Neural cell (in vitro differentiated cells): ENCODE measurements at regions not wholly inside any gene's neighbourhood (a gene's known extent, or its start where the extent isn't known, plus 50 kb on each side); places are given as distances from the start of the nearest gene placed in this dataset.

Source experiments
- H2AFZ ChIP-seq: fragments of 200-600, 300-800 bp; sonication (generic), shearing (Covaris generic); 2 replicates; pipeline ENCODE4 v1.6.0; 2014; ENCODE audit warnings: low read depth, mild to moderate bottlenecking, antibody characterized with exemption, low read length, moderate library complexity
- H3F3A ChIP-seq: fragments of 200-600 bp; shearing (Covaris generic); 2 replicates; pipeline ENCODE4 v1.6.1; 2016; ENCODE audit warnings: mild to moderate bottlenecking, moderate library complexity, mixed read lengths, antibody characterized with exemption, low read length; ENCODE audit not compliant: insufficient read depth, poor library complexity, severe bottlenecking
- H3K27ac ChIP-seq: fragments of 200-600, 300-800 bp; sonication (generic), shearing (Covaris generic); 2 replicates; pipeline ENCODE4 v1.5.1; 2014; ENCODE audit warnings: mild to moderate bottlenecking, low read length, moderate library complexity
- H3K27me3 ChIP-seq: fragments of 300-800, 200-600 bp; sonication (generic), shearing (Covaris generic); 2 replicates; pipeline ENCODE4 v1.6.0; 2014; ENCODE audit warnings: mild to moderate bottlenecking, low read depth, low read length, moderate library complexity; ENCODE audit not compliant: insufficient read depth
- H3K36me3 ChIP-seq: fragments of 300-800, 200-600 bp; sonication (generic), shearing (Covaris generic); 2 replicates; pipeline ENCODE4 v1.5.1; 2014; ENCODE audit warnings: mild to moderate bottlenecking, antibody characterized with exemption, low read length, moderate library complexity; ENCODE audit not compliant: insufficient read depth
- H3K4me2 ChIP-seq: fragments of 300-800, 200-600 bp; sonication (generic), shearing (Covaris generic); 2 replicates; pipeline ENCODE4 v1.6.0; 2014; ENCODE audit warnings: mild to moderate bottlenecking, low read length
- H3K4me3 ChIP-seq: fragments of 300-800, 200-600 bp; sonication (generic), shearing (Covaris generic); 2 replicates; pipeline ENCODE4 v1.5.1; 2014; ENCODE audit warnings: mild to moderate bottlenecking, low read length, moderate library complexity
- H3K79me2 ChIP-seq: fragments of 200-600 bp; shearing (Covaris generic); replicated peaks from 2 replicates; pipeline ENCODE4 v1.6.0; 2014; ENCODE audit warnings: mild to moderate bottlenecking, low read length, moderate library complexity; ENCODE audit not compliant: insufficient read depth
- H3K9ac ChIP-seq: fragments of 300-800, 200-600 bp; sonication (generic), shearing (Covaris generic); 2 replicates; pipeline ENCODE4 v1.6.1; 2016; ENCODE audit warnings: mild to moderate bottlenecking, low read length, mixed read lengths
- H3K9me2 ChIP-seq: fragments of 200-600 bp; shearing (Covaris generic); 2 replicates; pipeline ENCODE4 v1.6.1; 2016; ENCODE audit warnings: mild to moderate bottlenecking, low read length, mixed read lengths; ENCODE audit not compliant: insufficient read depth
- H3K9me3 ChIP-seq: fragments of 200-600, 300-800 bp; sonication (generic), shearing (Covaris generic); 2 replicates; pipeline ENCODE4 v1.6.1; 2016; ENCODE audit warnings: mild to moderate bottlenecking, mixed run types, low read length, moderate library complexity, mixed read lengths
- H4K20me1 ChIP-seq: fragments of 200-600 bp; shearing (Covaris generic); 2 replicates; pipeline ENCODE4 v1.6.1; 2016; ENCODE audit warnings: mild to moderate bottlenecking, mixed run types; ENCODE audit not compliant: insufficient read depth
- EP300 ChIP-seq: fragments of 450-650 bp; conservative IDR thresholded peaks from 2 replicates; pipeline ENCODE4 v1.6.1; 2014; ENCODE audit warnings: antibody characterized with exemption, mild to moderate bottlenecking, moderate library complexity; ENCODE audit not compliant: poor library complexity, severe bottlenecking
- EZH2 ChIP-seq: fragments of 200-600, 300-800 bp; shearing (Covaris generic), sonication (generic); IDR thresholded peaks from 2 replicates; pipeline ENCODE4 v1.6.1; 2014; ENCODE audit warnings: antibody characterized with exemption, low read length, borderline replicate concordance, mild to moderate bottlenecking; ENCODE audit not compliant: insufficient read depth, poor library complexity, severe bottlenecking
- MXI1 ChIP-seq: fragments of 450-650 bp; conservative IDR thresholded peaks from 2 replicates; pipeline ENCODE4 v1.6.1; 2014; ENCODE audit warnings: antibody characterized with exemption, mild to moderate bottlenecking; ENCODE audit not compliant: poor library complexity, severe bottlenecking
- POLR2AphosphoS5 ChIP-seq: IDR thresholded peaks from 2 replicates; pipeline ENCODE4 v1.6.1; 2012
- RAD21 ChIP-seq: fragments of 450-650 bp; conservative IDR thresholded peaks from 2 replicates; pipeline ENCODE4 v1.6.1; 2014; ENCODE audit warnings: antibody characterized with exemption, mild to moderate bottlenecking, moderate library complexity
- SMC3 ChIP-seq: fragments of 450-650 bp; conservative IDR thresholded peaks from 2 replicates; pipeline ENCODE4 v1.6.1; 2014; ENCODE audit warnings: antibody characterized with exemption, mild to moderate bottlenecking, moderate library complexity; ENCODE audit not compliant: poor library complexity
- TAF1 ChIP-seq: IDR thresholded peaks from 2 replicates; pipeline ENCODE4 v1.6.1; 2012; ENCODE audit warnings: low read depth
- TF ChIP-seq, protein P1 (sequence below): fragments of 450-650 bp; IDR thresholded peaks from 2 replicates; pipeline ENCODE4 v1.5.1; 2014; ENCODE audit warnings: antibody characterized with exemption, mild to moderate bottlenecking, moderate library complexity; ENCODE audit not compliant: poor library complexity, severe bottlenecking
- TF ChIP-seq, protein P2 (sequence below): IDR thresholded peaks from 2 replicates; pipeline ENCODE4 v1.6.1; 2012; ENCODE audit warnings: borderline replicate concordance

- H2AFZ ChIP-seq = no peak overlapping the region
- no peak overlapping the region for H3K4me2 ChIP-seq
- no peak overlapping the region for H3K27ac ChIP-seq
- no peak overlapping the region for H3K9ac ChIP-seq
- no peaks in the 10 kb centered on the region for H3K27me3 ChIP-seq
- H3K4me3 ChIP-seq = no peak overlapping the region
- no peaks in the 10 kb centered on the region for H3F3A ChIP-seq
- no peaks in the 10 kb centered on the region for H3K79me2 ChIP-seq
- H3K9me2 ChIP-seq = no peaks in the 10 kb centered on the region
- no peaks in the 10 kb centered on the region for H3K36me3 ChIP-seq
- no peaks in the 10 kb centered on the region for H4K20me1 ChIP-seq
- no peaks in the 10 kb centered on the region for H3K9me3 ChIP-seq
- TF ChIP-seq EZH2 = no peak
These were observed 97.1 kb upstream of the ZC3H12C start for GRCh38 chr11:109996060-109996459.

DNA sequence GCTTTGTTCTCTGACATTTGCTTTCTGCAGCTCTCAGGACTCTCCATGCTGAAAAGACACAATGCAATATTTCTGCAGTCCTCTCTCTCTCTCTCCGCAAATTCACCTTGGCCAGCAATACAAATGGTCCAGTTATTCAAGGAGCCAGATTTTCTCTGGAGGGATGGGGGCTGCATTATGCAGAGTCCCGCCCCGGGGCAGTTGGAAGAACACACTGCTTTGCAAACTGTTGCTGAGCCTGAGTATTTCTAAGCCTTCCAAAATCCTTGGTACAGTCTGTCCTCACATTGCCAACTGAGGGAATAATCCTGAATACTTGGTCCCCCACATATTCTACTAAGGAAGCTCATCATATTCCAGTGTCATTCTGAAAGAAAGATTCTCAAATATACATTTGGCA is 94.3 kb upstream of the ZC3H12C start:
- H3K27ac ChIP-seq = no peak overlapping the region
- TF ChIP-seq POLR2AphosphoS5 (no peak), EZH2 (no peak), TAF1 (no peak), RAD21 (no peak), SMC3 (no peak), MXI1 (no peak), EP300 (no peak)
- TF ChIP-seq, protein P1, sequence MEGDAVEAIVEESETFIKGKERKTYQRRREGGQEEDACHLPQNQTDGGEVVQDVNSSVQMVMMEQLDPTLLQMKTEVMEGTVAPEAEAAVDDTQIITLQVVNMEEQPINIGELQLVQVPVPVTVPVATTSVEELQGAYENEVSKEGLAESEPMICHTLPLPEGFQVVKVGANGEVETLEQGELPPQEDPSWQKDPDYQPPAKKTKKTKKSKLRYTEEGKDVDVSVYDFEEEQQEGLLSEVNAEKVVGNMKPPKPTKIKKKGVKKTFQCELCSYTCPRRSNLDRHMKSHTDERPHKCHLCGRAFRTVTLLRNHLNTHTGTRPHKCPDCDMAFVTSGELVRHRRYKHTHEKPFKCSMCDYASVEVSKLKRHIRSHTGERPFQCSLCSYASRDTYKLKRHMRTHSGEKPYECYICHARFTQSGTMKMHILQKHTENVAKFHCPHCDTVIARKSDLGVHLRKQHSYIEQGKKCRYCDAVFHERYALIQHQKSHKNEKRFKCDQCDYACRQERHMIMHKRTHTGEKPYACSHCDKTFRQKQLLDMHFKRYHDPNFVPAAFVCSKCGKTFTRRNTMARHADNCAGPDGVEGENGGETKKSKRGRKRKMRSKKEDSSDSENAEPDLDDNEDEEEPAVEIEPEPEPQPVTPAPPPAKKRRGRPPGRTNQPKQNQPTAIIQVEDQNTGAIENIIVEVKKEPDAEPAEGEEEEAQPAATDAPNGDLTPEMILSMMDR = no peak
- TF ChIP-seq, protein P2, sequence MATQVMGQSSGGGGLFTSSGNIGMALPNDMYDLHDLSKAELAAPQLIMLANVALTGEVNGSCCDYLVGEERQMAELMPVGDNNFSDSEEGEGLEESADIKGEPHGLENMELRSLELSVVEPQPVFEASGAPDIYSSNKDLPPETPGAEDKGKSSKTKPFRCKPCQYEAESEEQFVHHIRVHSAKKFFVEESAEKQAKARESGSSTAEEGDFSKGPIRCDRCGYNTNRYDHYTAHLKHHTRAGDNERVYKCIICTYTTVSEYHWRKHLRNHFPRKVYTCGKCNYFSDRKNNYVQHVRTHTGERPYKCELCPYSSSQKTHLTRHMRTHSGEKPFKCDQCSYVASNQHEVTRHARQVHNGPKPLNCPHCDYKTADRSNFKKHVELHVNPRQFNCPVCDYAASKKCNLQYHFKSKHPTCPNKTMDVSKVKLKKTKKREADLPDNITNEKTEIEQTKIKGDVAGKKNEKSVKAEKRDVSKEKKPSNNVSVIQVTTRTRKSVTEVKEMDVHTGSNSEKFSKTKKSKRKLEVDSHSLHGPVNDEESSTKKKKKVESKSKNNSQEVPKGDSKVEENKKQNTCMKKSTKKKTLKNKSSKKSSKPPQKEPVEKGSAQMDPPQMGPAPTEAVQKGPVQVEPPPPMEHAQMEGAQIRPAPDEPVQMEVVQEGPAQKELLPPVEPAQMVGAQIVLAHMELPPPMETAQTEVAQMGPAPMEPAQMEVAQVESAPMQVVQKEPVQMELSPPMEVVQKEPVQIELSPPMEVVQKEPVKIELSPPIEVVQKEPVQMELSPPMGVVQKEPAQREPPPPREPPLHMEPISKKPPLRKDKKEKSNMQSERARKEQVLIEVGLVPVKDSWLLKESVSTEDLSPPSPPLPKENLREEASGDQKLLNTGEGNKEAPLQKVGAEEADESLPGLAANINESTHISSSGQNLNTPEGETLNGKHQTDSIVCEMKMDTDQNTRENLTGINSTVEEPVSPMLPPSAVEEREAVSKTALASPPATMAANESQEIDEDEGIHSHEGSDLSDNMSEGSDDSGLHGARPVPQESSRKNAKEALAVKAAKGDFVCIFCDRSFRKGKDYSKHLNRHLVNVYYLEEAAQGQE = no peak

GRCh38 chr11:110000031-110000502 is 93.1 kb upstream of the ZC3H12C start:
- TF ChIP-seq, protein P2 = no peak
- TF ChIP-seq EP300 (no peak), POLR2AphosphoS5 (no peak), MXI1 (no peak), EZH2 (no peak), TAF1 (no peak), RAD21 (no peak), SMC3 (no peak)
- TF ChIP-seq, protein P1 = no peak
- Histone ChIP-seq H3K4me3 (no peak overlapping the region), H3K27ac (no peak overlapping the region), H3K27me3 (no peaks in the 10 kb centered on the region), H3K79me2 (no peaks in the 10 kb centered on the region), H3K9me2 (no peaks in the 10 kb centered on the region), H3K36me3 (no peaks in the 10 kb centered on the region), H2AFZ (no peak overlapping the region), H3K9ac (no peak overlapping the region), H3F3A (no peaks in the 10 kb centered on the region), H3K4me2 (no peak overlapping the region), H3K9me3 (no peaks in the 10 kb centered on the region), H4K20me1 (no peaks in the 10 kb centered on the region)

More for the DNA sequence above, 94.3 kb upstream of the ZC3H12C start:
- no peak overlapping the region for H3K9ac ChIP-seq
- no peak overlapping the region for H3K4me2 ChIP-seq
- no peaks in the 10 kb centered on the region for H3K79me2 ChIP-seq
- H4K20me1 ChIP-seq = no peaks in the 10 kb centered on the region
- H3K36me3 ChIP-seq = no peaks in the 10 kb centered on the region
- no peaks in the 10 kb centered on the region for H3K9me3 ChIP-seq
- H3K9me2 ChIP-seq = no peaks in the 10 kb centered on the region
- no peaks in the 10 kb centered on the region for H3F3A ChIP-seq
- no peak overlapping the region for H2AFZ ChIP-seq
- H3K4me3 ChIP-seq = no peak overlapping the region
- no peaks in the 10 kb centered on the region for H3K27me3 ChIP-seq
